CD4-positive, alpha-beta T cell (primary cell): ENCODE measurements at regions not wholly inside any gene's neighbourhood (a gene's known extent, or its start where the extent isn't known, plus 50 kb on each side); places are given as distances from the start of the nearest gene placed in this dataset.

Source experiments
- ATAC-seq: fragments of 200-7000 bp; cut with Tn5 transposase; one replicate; pipeline ENCODE4 v1.10.0; 2022; ENCODE audit warnings: mild to moderate bottlenecking; ENCODE audit not compliant: poor library complexity
- CTCF ChIA-PET: fragments of 350-600 bp; sonication (Branson Sonifier 250); formaldehyde crosslinking; loops from one replicate; lab custom pipeline; 2021; ENCODE audit warnings: antibody characterized with exemption, inconsistent platforms; lab: Charles Lee
- POLR2A ChIA-PET: fragments of 350-600 bp; sonication (Branson Sonifier 250); formaldehyde crosslinking; loops from one replicate; lab custom pipeline; 2021; ENCODE audit warnings: antibody characterized with exemption, inconsistent platforms; lab: Charles Lee
- DNase-seq, 14 experiments: peaks; one replicate each; pipeline ENCODE4 v3.0.0-alpha.2; 2013 to 2020; ENCODE audit warnings: mixed read lengths in 2 of 14
- H3K27ac ChIP-seq, 2 donors: one replicate each; pipeline versions ENCODE4 v1.5.1 to v1.7.0; 2013; ENCODE audit warnings: low read length in 2 of 2, low read depth in 1 of 2, mild to moderate bottlenecking in 1 of 2
- H3K27me3 ChIP-seq, 2 experiments: 1 replicate in 1 of 2; 2 replicates in 1 of 2; pipeline versions ENCODE4 v1.6.1 to v1.7.0; 2013; ENCODE audit warnings: low read length in 2 of 2, control low read depth in 1 of 2, mild to moderate bottlenecking in 1 of 2, moderate library complexity in 1 of 2; ENCODE audit not compliant: insufficient read depth in 2 of 2, control insufficient read depth in 1 of 2
- H3K36me3 ChIP-seq: one replicate; pipeline ENCODE4 v1.6.1; 2013; ENCODE audit warnings: low read length, control low read depth; ENCODE audit not compliant: insufficient read depth
- H3K4me1 ChIP-seq: one replicate; pipeline ENCODE4 v1.6.1; 2013; ENCODE audit warnings: low read length, control low read depth; ENCODE audit not compliant: insufficient read depth
- H3K4me3 ChIP-seq: one replicate; pipeline ENCODE4 v1.5.1; 2013; ENCODE audit warnings: mild to moderate bottlenecking, low read length, moderate library complexity
- H3K9me3 ChIP-seq, 2 experiments: 1 replicate in 1 of 2; 2 replicates in 1 of 2; pipeline versions ENCODE4 v1.6.1 to v1.7.0; 2013; ENCODE audit warnings: low read length in 2 of 2, mild to moderate bottlenecking in 2 of 2, control low read depth in 1 of 2, moderate library complexity in 1 of 2; ENCODE audit not compliant: control insufficient read depth in 1 of 2, insufficient read depth in 1 of 2
- H3K27ac Mint-ChIP-seq: one replicate; pipeline ENCODE4 v1.8.0; 2020; ENCODE audit warnings: mixed read lengths
- H3K27me3 Mint-ChIP-seq: one replicate; pipeline ENCODE4 v1.8.0; 2021; ENCODE audit warnings: mixed read lengths
- H3K36me3 Mint-ChIP-seq: one replicate; pipeline ENCODE4 v1.8.0; 2021; ENCODE audit warnings: low read depth, mixed read lengths
- H3K4me1 Mint-ChIP-seq: one replicate; pipeline ENCODE4 v1.8.0; 2021; ENCODE audit warnings: low read depth, mixed read lengths
- H3K4me3 Mint-ChIP-seq: one replicate; pipeline ENCODE4 v1.8.0; 2020; ENCODE audit warnings: mild to moderate bottlenecking, mixed read lengths
- H3K9me3 Mint-ChIP-seq: one replicate; pipeline ENCODE4 v1.8.0; 2020; ENCODE audit warnings: mixed read lengths
- CTCF ChIP-seq: fragments of 200-600 bp; IDR thresholded peaks from one replicate; pipeline ENCODE4 v1.8.0; 2022; ENCODE audit warnings: antibody characterized with exemption, mild to moderate bottlenecking
- intact Hi-C, 2 experiments: fragments of 100-400 bp; cut with DNase I in 1 of 2; cut with micrococcal nuclease in 1 of 2; formaldehyde crosslinking; loops; one replicate each; pipeline versions ENCODE4 v1.15.1 to v1.9.0; 2023 to 2025; cut with DNase I, micrococcal nuclease

- POLR2A ChIA-PET = no interaction called here
- intact Hi-C loops = no loop called here
- ATAC-seq = no peak
Measured at GRCh38 chr14:36021030-36021422, 155.5 kb downstream of the PTCSC3 start.

GRCh38 chr14:36020120-36021029 is 156.1 kb downstream of the PTCSC3 start:
- Histone ChIP-seq H3K9me3 (no peaks in the 10 kb centered on the region), H3K36me3 (no peaks in the 10 kb centered on the region), H3K4me1 (no peaks in the 10 kb centered on the region), H3K27ac (no peak overlapping the region), H3K27me3 (no peaks in the 10 kb centered on the region), H3K4me3 (no peak overlapping the region)
- ChIA-PET POLR2A (no interaction called here), CTCF (no interaction called here)
- H3K9me3 Mint-ChIP-seq = no peaks in the 10 kb centered on the region
- intact Hi-C loops = no loop called here
- TF ChIP-seq CTCF = no peak
- no peaks in the 10 kb centered on the region for H3K27me3 Mint-ChIP-seq
- H3K4me3 Mint-ChIP-seq = no peak overlapping the region
- H3K4me1 Mint-ChIP-seq = no peaks in the 10 kb centered on the region
- no peak overlapping the region for H3K27ac Mint-ChIP-seq
- no peak for ATAC-seq
- H3K36me3 Mint-ChIP-seq = no peaks in the 10 kb centered on the region
- DNase-seq = no peak

More at GRCh38 chr14:36021030-36021422, 155.5 kb downstream of the PTCSC3 start:
- Mint-ChIP-seq H3K9me3 (no peaks in the 10 kb centered on the region), H3K36me3 (no peaks in the 10 kb centered on the region), H3K27ac (no peak overlapping the region), H3K4me3 (no peak overlapping the region), H3K27me3 (no peaks in the 10 kb centered on the region), H3K4me1 (no peaks in the 10 kb centered on the region)
- Histone ChIP-seq H3K4me1 (no peaks in the 10 kb centered on the region), H3K9me3 (no peaks in the 10 kb centered on the region), H3K27ac (no peak overlapping the region), H3K27me3 (no peaks in the 10 kb centered on the region), H3K36me3 (no peaks in the 10 kb centered on the region), H3K4me3 (no peak overlapping the region)
- no peak for TF ChIP-seq CTCF
- no peak for DNase-seq
- CTCF ChIA-PET = no interaction called here

- no peaks in the 10 kb centered on the region for H3K36me3 Mint-ChIP-seq
Measured at GRCh38 chr14:36019126-36019525, 157.4 kb downstream of the PTCSC3 start.

More at GRCh38 chr14:36019126-36019525, 157.4 kb downstream of the PTCSC3 start:
- H3K27ac ChIP-seq = no peak overlapping the region
- TF ChIP-seq CTCF = no peak
- no peak overlapping the region for H3K4me3 Mint-ChIP-seq
- no peak overlapping the region for H3K27ac Mint-ChIP-seq
- H3K4me1 Mint-ChIP-seq = no peaks in the 10 kb centered on the region
- H3K4me3 ChIP-seq = no peak overlapping the region
- no peaks in the 10 kb centered on the region for H3K36me3 ChIP-seq
- H3K9me3 Mint-ChIP-seq = no peaks in the 10 kb centered on the region
- no peak for ATAC-seq
- H3K4me1 ChIP-seq = no peaks in the 10 kb centered on the region
- no peaks in the 10 kb centered on the region for H3K27me3 Mint-ChIP-seq
- POLR2A ChIA-PET = no interaction called here
- H3K27me3 ChIP-seq = no peaks in the 10 kb centered on the region
- CTCF ChIA-PET = no interaction called here
- intact Hi-C loops = no loop called here
- H3K9me3 ChIP-seq = no peaks in the 10 kb centered on the region
- DNase-seq = peak in 1 of 14 experiments; percentile 20
